Endodermal cell (in vitro differentiated cells): ENCODE measurements at regions not wholly inside any gene's neighbourhood (a gene's known extent, or its start where the extent isn't known, plus 50 kb on each side); places are given as distances from the start of the nearest gene placed in this dataset.

Experiments used
- DNase-seq: peaks from one replicate; pipeline ENCODE4 v3.0.0-alpha.2; 2017
- H3K27ac ChIP-seq: 2 replicates; pipeline ENCODE4 v1.5.1; 2013; ENCODE audit warnings: mild to moderate bottlenecking, low read depth, low read length, moderate library complexity
- H3K27me3 ChIP-seq: 2 replicates; pipeline ENCODE4 v1.6.1; 2013; ENCODE audit warnings: mild to moderate bottlenecking, low read length, moderate library complexity; ENCODE audit not compliant: insufficient read depth, control insufficient read depth, poor library complexity, severe bottlenecking
- H3K36me3 ChIP-seq: 2 replicates; pipeline ENCODE4 v1.7.0; 2013; ENCODE audit warnings: mild to moderate bottlenecking, low read length, moderate library complexity; ENCODE audit not compliant: control insufficient read depth, insufficient read depth
- H3K4me1 ChIP-seq: one replicate; pipeline ENCODE4 v1.7.0; 2013; ENCODE audit warnings: low read length; ENCODE audit not compliant: control insufficient read depth, insufficient read depth
- H3K4me3 ChIP-seq: 2 replicates; pipeline ENCODE4 v1.5.1; 2013; ENCODE audit warnings: mild to moderate bottlenecking, low read length, moderate library complexity
- H3K9ac ChIP-seq: 2 replicates; pipeline ENCODE4 v1.6.1; 2013; ENCODE audit warnings: mild to moderate bottlenecking, low read length, moderate library complexity; ENCODE audit not compliant: poor library complexity, severe bottlenecking; ENCODE audit errors: extremely low read depth
- H3K9me3 ChIP-seq: 2 replicates; pipeline ENCODE4 v1.6.1; 2013; ENCODE audit warnings: mild to moderate bottlenecking, low read length, moderate library complexity; ENCODE audit not compliant: control insufficient read depth
- H3K27ac Mint-ChIP-seq: 2 replicates; pipeline ENCODE4 v1.8.0; 2020; ENCODE audit warnings: mixed read lengths
- H3K27me3 Mint-ChIP-seq: 2 replicates; pipeline ENCODE4 v1.8.0; 2021; ENCODE audit warnings: mild to moderate bottlenecking, mixed read lengths; ENCODE audit not compliant: insufficient read depth
- H3K36me3 Mint-ChIP-seq: 2 replicates; pipeline ENCODE4 v1.8.0; 2020; ENCODE audit warnings: low read depth, mixed read lengths
- H3K4me1 Mint-ChIP-seq: 2 replicates; pipeline ENCODE4 v1.8.0; 2020; ENCODE audit warnings: mixed read lengths
- H3K4me3 Mint-ChIP-seq: 2 replicates; pipeline ENCODE4 v1.8.0; 2020; ENCODE audit warnings: mild to moderate bottlenecking, moderate library complexity, mixed read lengths
- H3K9me3 Mint-ChIP-seq: 2 replicates; pipeline ENCODE4 v1.8.0; 2020; ENCODE audit warnings: mild to moderate bottlenecking, mixed read lengths
- CTCF ChIP-seq: fragments of 200-600 bp; sonication (generic); conservative IDR thresholded peaks from 2 replicates; pipeline ENCODE4 v1.5.0; 2021; ENCODE audit warnings: antibody characterized with exemption, mild to moderate bottlenecking
- WGBS, 2 experiments: methylation state at CpG; one replicate each; pipeline versions ENCODE4 v1.1.5 to v1.1.7; 2013; ENCODE audit warnings: missing lambda C conversion rate in 2 of 2, mixed read lengths in 1 of 2; ENCODE audit not compliant: insufficient coverage in 1 of 2, insufficient read length in 1 of 2; 5-methylcytosine and 5-hydroxymethylcytosine counted together

DNA sequence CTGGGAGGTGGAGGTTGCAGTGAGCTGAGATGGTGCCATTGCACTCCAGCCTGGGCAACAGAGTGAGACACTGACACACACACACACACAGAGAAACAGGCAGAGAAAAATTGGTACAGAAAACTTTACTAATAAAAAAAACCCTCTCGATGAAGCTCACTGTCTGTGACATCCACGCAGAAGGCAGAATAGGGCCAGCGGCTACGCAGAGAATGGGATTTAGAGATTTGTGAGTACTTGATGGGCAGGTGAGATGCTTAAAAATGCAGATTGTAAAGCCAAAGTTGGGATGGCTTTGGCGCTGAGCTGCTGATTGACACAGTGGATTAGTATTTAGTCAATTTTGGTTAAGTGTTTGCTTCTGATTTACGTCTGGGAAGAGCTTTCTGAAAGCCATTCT is 561.1 kb downstream of the TBC1D22A start:
- H3K9me3 ChIP-seq: peaks cover 65% of the 10 kb centered on the region
- no peak overlapping the region for H3K27ac ChIP-seq
- no peak for DNase-seq
- H3K4me1 ChIP-seq: no peaks in the 10 kb centered on the region
- H3K9ac ChIP-seq: no peak overlapping the region
- Mint-ChIP-seq H3K27ac (no peak overlapping the region), H3K36me3 (peaks cover 3% of the 10 kb centered on the region), H3K4me1 (no peaks in the 10 kb centered on the region), H3K4me3 (no peak overlapping the region), H3K27me3 (peaks cover 1% of the 10 kb centered on the region), H3K9me3 (peaks cover 50% of the 10 kb centered on the region)
- no peaks in the 10 kb centered on the region for H3K36me3 ChIP-seq
- H3K27me3 ChIP-seq: no peaks in the 10 kb centered on the region
- H3K4me3 ChIP-seq: no peak overlapping the region
- no peak for TF ChIP-seq CTCF
- WGBS, 2 experiments: 83 to 90% methylated on average over 3 to 6 of the region's 6 CpGs

- Histone ChIP-seq H3K9ac (no peak overlapping the region), H3K27me3 (no peaks in the 10 kb centered on the region), H3K36me3 (no peaks in the 10 kb centered on the region), H3K9me3 (peaks cover 71% of the 10 kb centered on the region), H3K27ac (no peak overlapping the region), H3K4me1 (no peaks in the 10 kb centered on the region), H3K4me3 (no peak overlapping the region)
- Mint-ChIP-seq H3K36me3 (peaks cover 3% of the 10 kb centered on the region), H3K4me3 (no peak overlapping the region), H3K9me3 (peaks cover 50% of the 10 kb centered on the region), H3K4me1 (no peaks in the 10 kb centered on the region), H3K27ac (no peak overlapping the region), H3K27me3 (peaks cover 1% of the 10 kb centered on the region)
- TF ChIP-seq CTCF: no peak
- DNase-seq: no peak
- 66 to 73% methylated on average over 3 to 7 of the region's 7 CpGs for WGBS, 2 experiments
These were observed 560.4 kb downstream of the TBC1D22A start for GRCh38 chr22:47322854-47323253.

DNA sequence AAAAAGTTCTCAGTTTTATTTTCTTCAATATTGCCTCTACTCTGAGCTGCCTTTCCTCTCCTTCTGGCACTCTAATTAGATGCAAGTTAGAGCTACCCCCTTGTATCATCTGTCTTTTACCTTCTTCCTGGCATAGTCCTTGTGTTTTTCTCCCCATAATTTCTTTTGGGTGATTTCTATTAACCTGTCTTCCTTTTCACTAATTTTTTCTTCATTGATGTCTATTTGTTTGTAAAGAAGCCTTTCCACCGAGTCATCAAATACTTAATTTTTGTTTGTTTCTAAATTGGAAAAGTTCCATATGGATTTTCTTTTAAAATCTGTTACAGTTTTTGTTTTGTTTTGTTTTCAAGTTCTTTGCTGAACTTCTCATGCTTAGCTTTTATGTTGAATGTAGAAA is 558.1 kb downstream of the TBC1D22A start:
- no peak overlapping the region for H3K27ac ChIP-seq
- H3K9me3 Mint-ChIP-seq: peaks cover 45% of the 10 kb centered on the region
- no peak overlapping the region for H3K27ac Mint-ChIP-seq
- H3K4me3 Mint-ChIP-seq: no peak overlapping the region
- TF ChIP-seq CTCF: no peak
- no peaks in the 10 kb centered on the region for H3K4me1 Mint-ChIP-seq
- H3K36me3 Mint-ChIP-seq: no peaks in the 10 kb centered on the region
- no peaks in the 10 kb centered on the region for H3K4me1 ChIP-seq
- no peaks in the 10 kb centered on the region for H3K36me3 ChIP-seq
- peaks cover 73% of the 10 kb centered on the region for H3K9me3 ChIP-seq
- no peaks in the 10 kb centered on the region for H3K27me3 ChIP-seq
- peaks cover 1% of the 10 kb centered on the region for H3K27me3 Mint-ChIP-seq
- H3K4me3 ChIP-seq: no peak overlapping the region
- H3K9ac ChIP-seq: no peak overlapping the region
- no peak for DNase-seq
- WGBS, 2 experiments: 78% methylated on average over 1 of the region's 1 CpG; no CpG with 5 or more reads in 1 of the 2 experiments
